Brain microvascular endothelial cell (primary cell): ENCODE measurements at regions not wholly inside any gene's neighbourhood (a gene's known extent, or its start where the extent isn't known, plus 50 kb on each side); places are given as distances from the start of the nearest gene placed in this dataset.
A peak's percentile ranks its signal among the peaks of the same experiment; 100 is the strongest.

Experiments
- DNase-seq: peaks from one replicate; pipeline ENCODE4 v3.0.0-alpha.2; 2020
- H3K27ac ChIP-seq: fragments of 250-450 bp; sonication (Bioruptor Pico); 2 replicates; pipeline ENCODE4 v1.5.1; 2020; ENCODE audit warnings: mild to moderate bottlenecking, moderate library complexity
- H3K27me3 ChIP-seq: fragments of 250-450 bp; sonication (Bioruptor Pico); replicated peaks from 2 replicates; pipeline ENCODE4 v1.5.1; 2020; ENCODE audit warnings: mild to moderate bottlenecking
- H3K36me3 ChIP-seq: fragments of 250-450 bp; sonication (Bioruptor Pico); replicated peaks from 2 replicates; pipeline ENCODE4 v1.5.1; 2020; ENCODE audit warnings: mild to moderate bottlenecking
- H3K4me3 ChIP-seq: 2 replicates; pipeline ENCODE4 v1.5.1; 2011; ENCODE audit warnings: low read depth, mild to moderate bottlenecking, control low read depth, low read length, moderate library complexity
- CTCF ChIP-seq: IDR thresholded peaks from 2 replicates; pipeline ENCODE4 v1.5.1; 2011; ENCODE audit warnings: low read depth, mild to moderate bottlenecking, moderate library complexity, low read length, control low read depth, inconsistent platforms; ENCODE audit errors: missing control alignments
- in situ Hi-C: cut with HindIII; loops from 2 replicates; pipeline ENCODE4 v1.10.0; 2017; ENCODE audit warnings: low sequenced_read_pairs, low pct_ligation_motif_present

- Histone ChIP-seq H3K27me3 (no peaks in the 10 kb centered on the region), H3K4me3 (no peak overlapping the region), H3K27ac (no peak overlapping the region), H3K36me3 (no peaks in the 10 kb centered on the region)
- TF ChIP-seq CTCF: no peak
- in situ Hi-C loops: no loop called here
- no peak for DNase-seq
Measured at GRCh38 chr12:89239534-89239933, 112.8 kb downstream of the DUSP6 start.

GRCh38 chr12:89238593-89238992 is 113.7 kb downstream of the DUSP6 start:
- no peak for DNase-seq
- TF ChIP-seq CTCF: no peak
- H3K4me3 ChIP-seq: no peak overlapping the region
- in situ Hi-C loops: no loop called here
- H3K36me3 ChIP-seq: no peaks in the 10 kb centered on the region
- H3K27me3 ChIP-seq: no peaks in the 10 kb centered on the region
- no peak overlapping the region for H3K27ac ChIP-seq

GRCh38 chr12:89237763-89238162 is 114.5 kb downstream of the DUSP6 start:
- in situ Hi-C loops: no loop called here
- Histone ChIP-seq H3K4me3 (no peak overlapping the region), H3K27me3 (no peaks in the 10 kb centered on the region), H3K27ac (no peak overlapping the region), H3K36me3 (no peaks in the 10 kb centered on the region)
- DNase-seq: no peak
- TF ChIP-seq CTCF: no peak

- no peak for TF ChIP-seq CTCF
- DNase-seq: peak; percentile 60
- no peaks in the 10 kb centered on the region for H3K36me3 ChIP-seq
- in situ Hi-C loops: no loop called here
- H3K27me3 ChIP-seq: no peaks in the 10 kb centered on the region
- H3K4me3 ChIP-seq: no peak overlapping the region
- peak overlapping the region; percentile 25 for H3K27ac ChIP-seq
Measured at GRCh38 chr12:89236748-89237383, 115.4 kb downstream of the DUSP6 start.

- DNase-seq: no peak
- no peaks in the 10 kb centered on the region for H3K27me3 ChIP-seq
- no peak overlapping the region for H3K4me3 ChIP-seq
- peak overlapping the region; percentile 25 for H3K27ac ChIP-seq
- no peaks in the 10 kb centered on the region for H3K36me3 ChIP-seq
- in situ Hi-C loops: no loop called here
- TF ChIP-seq CTCF: no peak
Measured at GRCh38 chr12:89236237-89236636, 116.1 kb downstream of the DUSP6 start.

GRCh38 chr12:89235189-89235993 is 116.9 kb downstream of the DUSP6 start:
- TF ChIP-seq CTCF: no peak
- Histone ChIP-seq H3K4me3 (no peak overlapping the region), H3K27ac (peak overlapping the region; percentile 2), H3K27me3 (no peaks in the 10 kb centered on the region), H3K36me3 (no peaks in the 10 kb centered on the region)
- no peak for DNase-seq
- in situ Hi-C loops: no loop called here
